Hematopoietic multipotent progenitor cell treated with erythropoietin and hydrocortisone succinate and interleukin-3 and kit ligand, for 8 days (in vitro differentiated cells): ENCODE measurements at regions not wholly inside any gene's neighbourhood (a gene's known extent, or its start where the extent isn't known, plus 50 kb on each side); places are given as distances from the start of the nearest gene placed in this dataset.
A peak's percentile ranks its signal among the peaks of the same experiment; 100 is the strongest.

Source experiments
- DNase-seq: peaks from one replicate; pipeline ENCODE4 v3.0.0-alpha.2; 2015

- DNase-seq = peak; percentile 58
Measured at GRCh38 chr2:181395851-181396250, 61.3 kb upstream of the ITGA4 start.

GRCh38 chr2:181396256-181397123 lies 60.7 kb upstream of the ITGA4 start:
- DNase-seq = no peak

DNA sequence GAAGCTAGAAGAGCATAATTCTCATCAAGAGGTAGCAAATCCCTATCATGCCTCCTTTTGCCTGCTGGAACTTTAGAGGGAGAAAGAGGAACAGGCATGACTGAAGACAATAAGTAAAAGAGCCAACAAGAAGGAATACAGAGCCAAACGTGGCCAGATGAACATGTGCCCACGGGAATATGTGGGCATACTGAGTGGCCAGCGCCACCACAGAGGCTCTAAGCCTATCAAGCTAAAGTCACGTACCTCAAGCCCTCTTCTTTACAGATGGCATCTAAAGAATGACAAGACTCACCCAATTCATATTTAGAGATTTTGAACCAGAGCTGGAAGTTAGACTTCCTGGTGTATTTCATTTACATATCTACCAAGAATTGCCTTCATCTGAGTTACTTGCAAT lies 59.9 kb upstream of the ITGA4 start:
- DNase-seq = no peak

DNA sequence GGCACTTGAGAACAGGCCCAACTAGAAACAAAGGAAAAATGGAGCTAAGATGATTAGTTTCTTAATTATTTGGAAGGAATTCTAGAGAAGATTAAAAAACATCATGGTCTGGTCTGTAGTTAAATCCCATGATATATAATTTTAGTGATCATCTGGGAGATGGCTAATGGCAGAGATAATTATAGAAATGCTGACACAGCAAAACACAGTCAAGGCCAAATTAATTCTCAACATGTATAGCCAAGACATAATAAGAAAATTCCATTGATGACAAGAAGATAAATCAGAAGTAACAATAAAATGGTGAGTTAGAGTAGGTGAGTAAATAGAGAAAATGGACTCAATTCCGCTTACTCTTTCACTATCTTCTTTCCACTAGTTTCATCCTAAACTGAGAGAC lies 59.2 kb upstream of the ITGA4 start:
- no peak for DNase-seq

DNA sequence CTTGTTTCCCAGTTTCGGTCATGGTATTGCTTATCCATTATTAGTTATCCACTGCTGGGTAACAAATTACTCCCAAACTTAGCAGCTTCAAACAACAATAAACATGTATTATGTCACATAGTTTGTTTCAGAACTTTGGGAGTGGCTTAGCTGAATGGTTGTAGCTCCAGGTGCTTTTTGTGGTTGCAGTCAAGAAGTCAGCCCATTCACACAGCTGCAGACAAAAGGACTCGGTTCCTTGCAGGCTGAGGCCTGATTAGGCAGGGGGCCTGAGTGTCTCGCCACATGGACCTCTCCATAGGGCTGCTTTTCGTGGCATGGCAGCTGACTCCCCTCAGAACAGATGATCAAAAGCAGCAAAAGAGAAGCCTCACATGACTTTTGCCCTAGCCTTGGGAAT lies 58.2 kb upstream of the ITGA4 start:
- no peak for DNase-seq

GRCh38 chr2:181404472-181404871 lies 52.7 kb upstream of the ITGA4 start:
- DNase-seq = no peak

- no peak for DNase-seq
Measured at GRCh38 chr2:181407171-181407570, 50.0 kb upstream of the ITGA4 start.
